ENCODE measurements at regions not wholly inside any gene's neighbourhood (a gene's known extent, or its start where the extent isn't known, plus 50 kb on each side); places are given as distances from the start of the nearest gene placed in this dataset.

DNA sequence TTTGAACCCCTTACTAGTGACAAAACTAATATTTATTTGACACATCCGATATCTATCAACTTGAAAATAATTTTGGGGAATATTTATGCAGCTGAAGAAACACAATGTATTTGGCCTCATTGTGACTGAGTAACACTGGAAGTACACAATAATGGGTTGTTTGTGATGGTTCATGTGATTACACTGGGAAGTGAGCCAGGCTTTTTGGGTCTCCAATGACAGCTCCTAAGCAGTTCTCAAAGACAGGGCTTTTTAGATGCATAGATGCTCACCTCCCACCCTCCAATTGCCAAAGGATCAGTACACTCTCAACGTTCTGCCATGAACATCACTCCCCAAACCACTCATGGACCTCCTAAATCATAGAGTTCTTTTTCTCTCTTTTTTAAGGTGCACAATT is 170.0 kb downstream of the SLC24A2 start:
- no peak for DNase-seq (ENCODE audit: low spot score)

DNA sequence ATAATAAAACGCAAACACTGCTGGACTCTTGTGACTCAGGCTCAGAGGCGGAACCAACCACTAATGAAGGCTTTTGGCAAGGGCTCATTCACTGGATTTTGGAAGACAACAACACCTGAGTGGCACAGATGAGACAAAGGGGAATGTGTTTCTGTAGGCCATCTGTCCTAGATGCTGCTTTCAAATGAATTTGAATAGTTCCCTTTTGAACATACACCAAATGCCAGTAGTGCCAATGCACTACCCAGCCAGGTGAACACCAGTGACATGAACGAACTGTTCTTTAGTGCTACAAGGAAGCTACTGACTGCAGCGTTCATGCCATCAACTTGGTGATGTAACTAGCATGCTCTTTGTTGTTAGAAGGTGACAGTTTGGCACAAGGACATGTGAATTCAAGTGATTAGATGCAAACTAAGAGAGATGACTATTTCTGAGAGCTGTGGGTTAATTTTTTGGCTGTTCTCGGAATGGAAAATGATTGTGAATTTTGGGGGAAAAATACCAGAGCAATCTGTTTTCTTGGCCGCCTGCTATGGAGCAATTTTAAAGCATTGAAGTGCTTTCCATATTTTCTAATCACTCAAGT is 173.7 kb downstream of the SLC24A2 start:
- DNase-seq (ENCODE audit: low spot score) = no peak
- intact Hi-C loops (cut with DNase I) = no loop called here

More for the DNA sequence above, 170.0 kb downstream of the SLC24A2 start:
- intact Hi-C loops (cut with DNase I) = no loop called here

DNA sequence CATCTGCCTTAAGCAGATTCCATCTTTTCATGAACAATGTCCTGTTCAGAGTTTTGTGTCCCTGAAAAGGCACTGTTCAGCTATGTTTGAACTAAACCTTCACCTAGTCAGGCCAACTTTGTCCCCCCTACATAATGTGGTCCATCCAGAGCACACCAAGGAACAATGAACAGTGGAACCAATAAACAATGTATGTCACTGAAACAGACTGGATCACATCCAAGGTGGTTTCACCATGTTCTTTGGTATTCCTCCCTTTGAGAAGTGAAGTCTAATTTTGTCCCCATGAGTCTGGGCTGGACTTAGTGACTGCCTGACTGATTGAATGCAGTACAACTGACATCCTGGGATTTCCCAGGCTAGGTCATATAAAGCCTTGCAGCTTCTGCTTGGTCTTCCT is 174.5 kb downstream of the SLC24A2 start:
- no peak for DNase-seq (ENCODE audit: low spot score)
- intact Hi-C loops (cut with DNase I) = no loop called here

DNA sequence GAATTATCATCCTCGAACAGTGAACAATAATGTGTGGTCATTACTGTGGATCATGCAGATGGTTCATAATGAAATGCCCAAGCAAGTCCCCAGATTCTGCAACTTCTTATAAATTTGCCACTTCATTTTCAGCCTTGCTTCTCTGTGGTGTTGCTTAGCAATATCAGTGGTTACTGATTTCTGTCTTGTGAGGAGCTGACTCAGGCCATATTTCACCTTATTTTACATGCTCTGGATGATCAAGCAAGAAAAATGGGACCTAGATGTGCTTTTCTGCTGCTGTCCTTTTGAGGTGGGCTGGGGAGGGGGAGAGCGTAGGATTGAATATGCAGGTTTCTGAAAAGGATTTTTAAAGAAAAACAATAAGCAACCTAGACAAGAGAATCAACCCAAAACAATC is 188.3 kb downstream of the SLC24A2 start:
- intact Hi-C loops (cut with DNase I) = no loop called here
- no peak for DNase-seq (ENCODE audit: low spot score)

DNA sequence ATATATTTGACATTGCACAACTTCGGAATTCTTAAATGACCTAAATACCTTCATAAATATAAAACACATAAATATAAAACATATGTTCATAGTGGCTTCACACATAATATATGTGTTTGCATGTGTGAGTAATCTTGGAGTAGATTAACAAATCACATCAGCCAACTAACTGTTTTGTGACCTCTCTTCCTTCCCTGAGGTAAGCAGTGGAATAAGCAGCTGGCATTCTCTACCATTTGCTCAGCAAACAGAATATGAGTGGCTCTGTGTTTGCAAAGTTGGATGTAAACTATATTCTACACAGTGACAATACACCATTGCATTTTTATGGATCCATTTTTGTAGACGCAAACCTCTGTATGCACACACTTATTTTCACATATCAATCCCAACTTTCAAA is 189.9 kb downstream of the ACER2 start:
- DNase-seq (ENCODE audit: low spot score) = no peak
- intact Hi-C loops (cut with DNase I) = no loop called here

DNA sequence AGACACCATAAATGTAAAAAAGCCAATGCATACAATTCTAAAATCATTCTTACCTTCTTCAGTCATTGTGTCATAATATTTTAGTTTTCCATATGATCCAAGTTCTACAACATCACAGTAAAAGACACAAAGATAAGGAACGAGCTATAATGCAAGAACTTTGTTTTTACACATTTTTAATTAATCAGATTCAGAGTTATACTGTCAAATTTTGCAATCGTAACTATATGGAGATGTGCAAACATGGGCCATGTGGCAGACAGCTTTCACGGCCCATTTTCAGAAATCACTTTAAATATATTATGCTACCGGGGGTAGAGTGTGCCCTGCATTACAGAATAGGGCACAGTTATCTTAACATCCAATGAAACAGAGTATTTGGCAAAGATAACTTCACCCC is 188.4 kb downstream of the ACER2 start:
- no peak for DNase-seq (ENCODE audit: low spot score)
- intact Hi-C loops (cut with DNase I) = no loop called here

DNA sequence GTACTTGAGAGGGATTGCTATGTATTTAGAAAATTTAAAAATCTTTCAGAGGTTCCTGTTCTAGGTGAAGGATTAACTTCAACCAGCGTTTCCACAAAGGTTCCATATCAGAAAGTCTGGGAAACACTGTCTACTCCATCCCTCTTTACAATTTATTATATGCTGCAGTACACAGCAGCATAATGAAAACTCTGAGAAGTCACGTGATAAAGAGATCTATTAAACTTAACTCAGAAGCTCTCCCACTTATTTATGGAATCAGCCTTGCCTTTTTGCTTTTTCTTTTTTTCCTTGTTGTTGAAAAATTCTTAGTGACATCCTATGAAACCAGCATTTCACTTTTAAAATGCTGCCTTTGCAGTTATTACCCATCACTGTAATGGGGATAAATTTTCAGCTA is 186.2 kb downstream of the ACER2 start:
- intact Hi-C loops (cut with DNase I) = no loop called here
- no peak for DNase-seq (ENCODE audit: low spot score)

DNA sequence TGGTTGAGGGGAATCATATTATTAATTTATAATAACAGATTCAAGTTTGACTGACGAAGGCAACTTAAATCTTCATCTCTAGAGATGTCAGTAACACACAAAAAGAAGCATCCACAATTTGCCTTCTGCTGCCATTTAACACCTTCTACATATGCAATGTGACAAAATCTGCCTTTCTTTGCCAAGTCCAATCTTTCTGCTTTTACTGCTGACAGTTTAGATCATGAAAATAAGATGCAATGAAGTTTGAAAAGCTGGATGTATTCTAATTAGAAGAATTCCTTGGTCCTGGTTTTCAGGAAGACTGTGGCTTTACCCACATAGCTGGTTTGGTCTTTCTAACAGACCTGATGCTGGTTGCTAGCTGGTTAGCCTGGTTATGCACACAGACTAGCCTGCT is 178.9 kb downstream of the ACER2 start:
- intact Hi-C loops (cut with DNase I) = no loop called here
- DNase-seq (ENCODE audit: low spot score) = no peak

DNA sequence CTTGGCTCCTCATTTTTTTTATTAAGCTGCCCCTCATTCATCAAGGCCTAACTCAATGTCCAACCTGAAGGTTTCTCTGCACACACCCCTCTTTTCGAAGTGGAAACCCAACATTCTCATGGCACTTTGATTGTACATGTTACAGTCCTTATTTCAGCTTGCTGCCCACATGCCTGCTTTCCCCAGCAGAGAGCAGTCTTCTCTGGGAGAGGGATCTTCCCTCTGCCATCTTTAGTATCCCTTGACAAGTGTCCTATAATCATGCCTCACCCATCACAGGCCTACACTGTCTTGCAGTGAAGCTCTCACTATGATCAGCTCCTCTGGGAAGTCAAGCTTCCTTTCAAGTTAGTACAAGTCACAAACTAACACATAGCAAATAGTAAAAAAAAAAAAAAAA is 175.1 kb downstream of the ACER2 start:
- no peak for DNase-seq (ENCODE audit: low spot score)
- intact Hi-C loops (cut with DNase I) = no loop called here

DNA sequence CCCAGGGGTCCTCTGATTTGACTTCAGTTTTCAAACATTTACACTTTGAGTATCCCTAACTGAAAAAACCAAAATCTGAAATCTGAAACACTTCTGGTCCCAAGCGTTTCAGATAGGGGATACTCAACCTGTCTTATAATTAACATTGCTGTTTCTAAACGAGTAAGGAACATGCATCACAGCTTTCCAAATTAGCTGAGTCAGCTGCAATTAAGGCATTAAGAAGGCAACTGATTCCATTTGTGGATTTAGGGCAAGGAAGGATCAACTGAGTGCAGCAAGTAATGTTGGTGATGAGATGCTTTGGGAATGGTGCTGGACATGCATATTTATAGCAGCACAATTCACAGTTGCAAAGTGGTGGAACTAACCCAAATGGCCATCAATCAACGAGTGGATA is 168.6 kb downstream of the ACER2 start:
- intact Hi-C loops (cut with DNase I) = no loop called here

DNA sequence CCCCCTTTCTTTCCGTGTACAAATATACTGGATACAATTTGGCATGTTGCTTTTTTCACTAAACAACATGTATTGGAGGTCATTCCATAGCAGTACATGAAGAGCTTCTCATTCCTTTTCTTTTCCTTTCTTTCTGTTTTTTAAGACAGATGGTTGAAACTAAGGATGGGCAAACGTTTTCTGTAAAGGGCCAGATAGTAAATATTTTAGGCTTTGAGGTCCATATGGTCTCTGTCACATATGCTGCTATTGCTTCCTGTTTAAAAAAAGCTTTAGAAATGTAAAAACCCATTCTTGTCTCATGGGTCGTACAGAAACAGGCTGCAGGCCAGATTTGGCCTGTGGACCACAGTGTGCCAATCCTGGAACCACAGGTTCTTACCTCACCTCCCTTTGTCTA is 160.1 kb downstream of the ACER2 start:
- no peak for DNase-seq (ENCODE audit: low spot score)
- intact Hi-C loops (cut with DNase I) = no loop called here

More for the DNA sequence above, 168.6 kb downstream of the ACER2 start:
- DNase-seq (ENCODE audit: low spot score) = no peak

DNA sequence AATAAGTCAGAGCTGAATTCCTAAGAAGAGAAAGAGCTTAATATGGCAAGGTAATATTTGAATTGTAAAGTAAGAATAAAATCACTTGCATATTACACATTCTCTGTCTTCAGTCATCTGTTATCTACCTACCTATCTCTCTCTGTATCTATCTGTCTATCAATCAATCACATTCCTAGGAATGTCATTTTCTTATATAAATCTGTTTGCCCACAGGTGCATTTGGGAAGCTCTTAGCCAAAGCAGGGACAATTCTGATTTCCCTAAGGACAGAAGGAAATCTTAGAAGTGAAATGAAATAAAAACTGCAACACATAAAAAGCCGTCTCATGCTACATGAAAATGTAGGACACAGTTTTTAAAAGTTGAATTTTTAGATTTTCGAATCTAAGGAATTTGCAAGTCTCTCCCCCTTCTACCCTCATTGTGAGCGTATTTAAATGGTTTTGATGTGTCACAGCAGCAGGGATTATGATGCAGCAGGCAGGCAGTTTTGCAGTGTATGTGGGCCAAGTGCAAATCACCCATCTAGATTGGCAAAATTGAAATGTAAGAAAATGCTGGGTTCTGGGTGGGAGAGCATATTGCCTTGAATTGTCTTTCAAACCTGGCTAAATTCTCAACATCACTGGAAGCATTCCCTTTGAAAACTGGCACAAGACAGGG is 155.7 kb downstream of the ACER2 start:
- DNase-seq (ENCODE audit: low spot score) = no peak
- intact Hi-C loops (cut with DNase I) = no loop called here

DNA sequence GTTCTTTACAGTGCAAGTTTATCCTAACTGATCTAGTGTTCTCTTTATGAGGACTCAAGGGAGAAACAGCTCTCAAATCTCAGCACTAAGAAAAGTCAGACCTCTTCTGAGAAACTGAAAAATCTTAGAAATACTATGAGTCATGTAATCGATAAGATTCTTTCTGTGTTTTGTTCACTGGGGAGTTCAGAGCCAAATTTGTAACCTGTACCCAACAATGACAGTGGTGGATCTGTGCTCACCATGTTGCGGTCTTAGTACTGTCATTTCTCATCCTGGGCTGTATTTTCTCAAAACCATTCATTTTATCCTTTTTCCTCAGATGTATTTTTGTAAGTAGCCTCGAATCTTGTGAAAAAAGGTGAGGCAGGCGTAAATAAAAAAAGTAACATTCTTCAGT is 146.4 kb downstream of the ACER2 start:
- intact Hi-C loops (cut with DNase I) = no loop called here
- no peak for DNase-seq (ENCODE audit: low spot score)

DNA sequence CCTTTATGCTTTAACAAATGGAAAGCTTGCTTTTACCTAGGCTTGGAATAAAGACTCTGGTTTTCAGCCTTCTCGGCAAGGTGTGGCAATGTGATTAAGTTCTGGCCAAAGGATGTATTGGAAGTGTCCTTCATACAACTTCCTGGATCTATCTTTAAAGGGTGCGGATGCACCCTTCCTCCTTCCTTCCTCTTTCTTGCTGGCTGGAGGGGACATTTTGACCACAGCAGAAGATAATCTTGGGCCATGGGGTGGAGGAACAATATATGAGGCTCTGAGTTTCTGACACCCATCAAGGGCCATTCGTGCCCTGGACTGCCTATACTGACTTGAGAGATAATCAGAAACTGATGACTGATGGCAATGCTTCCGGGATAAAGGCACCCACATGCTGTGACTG is 145.7 kb downstream of the ACER2 start:
- intact Hi-C loops (cut with DNase I) = no loop called here
- no peak for DNase-seq (ENCODE audit: low spot score)

DNA sequence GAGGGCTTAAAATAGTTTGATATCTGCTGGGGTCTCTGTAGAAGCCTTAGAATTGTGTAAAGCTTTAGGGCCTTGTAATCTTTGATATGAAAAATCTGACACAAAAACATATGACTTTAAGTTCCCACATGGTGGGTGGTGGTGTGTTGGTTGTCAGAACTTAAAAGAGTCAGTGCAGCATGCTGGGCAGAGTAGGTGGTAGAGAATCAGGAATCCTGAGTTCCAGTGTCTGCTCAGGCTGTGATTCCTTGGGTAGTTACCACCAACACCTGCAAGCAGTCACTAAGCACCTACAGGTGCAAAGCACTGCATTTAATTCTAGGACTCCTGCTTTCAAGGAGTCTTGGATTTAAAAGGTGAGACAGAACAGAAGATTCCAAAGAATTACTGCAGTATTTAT is 144.6 kb downstream of the ACER2 start:
- intact Hi-C loops (cut with DNase I) = no loop called here
- DNase-seq (ENCODE audit: low spot score) = no peak

DNA sequence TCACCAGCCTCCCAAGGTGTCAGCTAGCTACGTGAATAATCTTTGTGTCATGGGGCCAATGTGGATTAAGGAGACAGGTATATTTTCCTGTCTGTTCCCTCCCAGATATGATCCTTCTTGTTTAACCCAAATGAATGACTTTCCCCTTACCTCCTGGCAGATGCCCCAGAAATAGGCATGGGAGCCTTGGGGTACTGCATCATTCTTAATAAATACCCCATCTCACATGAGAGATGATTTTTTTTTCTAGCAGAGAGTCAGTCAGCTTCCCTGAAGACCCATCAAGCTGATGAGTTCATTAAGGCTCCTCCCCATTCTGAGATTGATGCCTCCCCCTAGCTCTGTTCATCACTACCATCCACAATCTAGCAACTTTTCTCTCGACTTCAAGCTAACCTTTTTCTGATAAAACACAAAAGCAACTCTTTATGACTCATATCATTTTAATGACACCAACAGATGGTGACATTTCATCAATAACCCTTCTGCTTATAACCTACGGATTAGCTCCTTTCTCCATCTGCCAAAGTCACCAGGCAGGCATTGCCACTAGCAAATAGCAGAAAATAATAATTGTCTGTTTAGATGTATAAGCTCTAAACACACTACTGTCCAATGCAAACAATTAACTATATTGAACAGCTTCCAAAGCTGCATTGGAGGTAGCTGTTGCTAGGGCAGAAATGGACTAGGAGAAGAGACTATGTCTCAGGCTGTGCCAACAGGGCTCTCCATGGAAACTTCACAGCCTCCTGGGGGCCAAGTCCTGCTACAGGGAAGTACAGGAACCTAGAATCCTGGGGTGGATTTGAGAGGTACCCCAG is 143.7 kb downstream of the ACER2 start:
- DNase-seq (ENCODE audit: low spot score) = no peak

DNA sequence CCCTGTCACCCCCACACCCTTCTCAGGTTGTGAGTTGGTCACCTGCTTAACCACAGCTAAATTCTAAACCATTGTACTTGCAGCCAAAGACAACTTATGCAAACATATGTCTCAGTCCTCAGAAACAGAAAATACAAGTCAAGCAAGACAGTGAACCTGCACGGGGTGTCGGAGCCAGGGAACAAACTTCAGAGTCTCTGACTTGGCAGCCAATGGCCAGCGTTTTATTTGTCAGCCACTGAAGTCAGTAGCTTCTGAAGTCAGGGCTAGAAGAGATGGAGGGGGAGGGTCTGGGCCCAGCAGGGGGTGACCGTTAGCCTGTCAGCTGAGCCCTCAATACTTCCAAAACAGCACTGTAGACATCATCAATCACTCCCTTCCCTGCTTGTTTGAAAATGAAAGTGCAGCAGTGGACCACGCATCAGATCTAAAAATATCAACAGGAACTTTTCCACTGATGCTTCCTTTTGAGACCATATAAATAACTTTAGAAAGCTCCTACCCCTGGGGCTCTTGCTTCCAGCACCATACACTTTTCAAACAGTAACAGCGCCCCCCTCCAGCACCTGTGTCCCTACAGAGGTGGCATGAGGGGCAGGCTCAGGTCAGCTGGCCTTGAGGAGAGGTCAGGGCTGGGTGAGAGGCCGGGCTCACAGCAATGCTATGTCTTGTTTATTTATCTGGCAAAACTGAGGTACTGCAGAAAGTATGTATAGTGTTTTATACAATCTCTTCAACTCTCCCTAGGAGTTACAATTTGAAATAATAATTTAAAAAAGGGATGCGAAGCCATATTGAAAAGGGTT is 142.5 kb downstream of the ACER2 start:
- no peak for DNase-seq (ENCODE audit: low spot score)
- intact Hi-C loops (cut with DNase I) = no loop called here

More for the DNA sequence above, 143.7 kb downstream of the ACER2 start:
- intact Hi-C loops (cut with DNase I) = no loop called here

DNA sequence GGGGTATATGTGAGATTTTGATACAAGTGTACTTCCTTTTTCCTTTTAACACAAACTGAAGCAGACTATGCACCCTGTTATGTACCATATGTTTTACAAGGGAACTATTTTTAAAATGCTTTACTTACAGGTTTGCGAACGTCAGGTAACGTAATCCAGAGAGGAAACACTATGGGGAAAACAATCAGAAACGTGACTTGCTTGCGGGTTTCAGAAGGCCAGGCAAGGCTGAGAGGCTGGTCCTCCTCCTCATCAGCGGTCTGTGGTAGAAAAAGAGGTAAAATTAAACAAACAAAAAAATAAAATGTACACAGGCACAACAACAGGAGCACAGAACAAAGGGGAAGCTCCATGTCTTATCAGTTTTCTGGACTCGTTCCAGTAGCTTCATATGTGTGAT is 141.2 kb downstream of the ACER2 start:
- intact Hi-C loops (cut with DNase I) = no loop called here
- DNase-seq (ENCODE audit: low spot score) = no peak

DNA sequence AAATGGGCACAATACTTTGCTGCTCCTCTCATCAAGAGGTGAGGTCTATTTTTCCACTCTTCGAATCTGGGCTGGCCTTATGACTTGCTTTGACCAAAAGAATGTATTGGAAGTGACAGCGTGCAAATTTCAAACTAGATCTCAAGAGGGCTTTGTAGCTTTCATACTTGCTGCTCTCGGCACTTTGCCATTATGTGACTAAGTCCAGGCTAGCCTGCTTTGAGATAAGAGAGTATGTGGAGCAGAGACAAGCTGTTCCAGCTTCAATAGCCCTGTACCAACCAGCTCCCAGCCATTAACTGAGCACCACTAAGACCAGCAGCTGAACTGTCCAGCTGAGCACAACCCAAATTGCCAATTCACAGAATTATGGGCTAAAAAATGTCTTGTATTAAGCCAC is 124.6 kb downstream of the ACER2 start:
- intact Hi-C loops (cut with DNase I) = no loop called here

DNA sequence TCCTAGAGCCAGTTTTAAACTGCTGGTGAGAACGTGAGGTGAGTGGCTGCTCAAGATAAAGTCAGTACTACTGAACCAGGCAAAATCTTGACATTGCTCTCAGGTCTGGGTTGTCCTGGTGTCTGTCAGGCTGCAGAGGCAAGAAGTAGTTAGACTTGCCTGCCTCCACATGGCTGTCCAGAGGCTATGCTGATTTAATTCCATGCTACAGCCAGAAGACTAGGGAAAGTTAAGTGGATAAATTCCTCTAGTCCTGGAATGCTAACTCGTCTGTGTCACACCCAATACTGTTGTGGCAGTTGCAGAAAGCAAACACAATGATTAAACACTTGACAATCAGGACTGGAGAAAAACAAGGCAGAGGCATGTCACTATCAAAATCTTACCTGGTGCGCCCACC is 118.9 kb downstream of the ACER2 start:
- DNase-seq (ENCODE audit: low spot score) = no peak
- intact Hi-C loops (cut with DNase I) = no loop called here

More for the DNA sequence above, 124.6 kb downstream of the ACER2 start:
- DNase-seq (ENCODE audit: low spot score) = no peak

All from cardiac septum (tissue), 1 donor.